Head of caudate nucleus (tissue), 42 donors: ENCODE measurements at regions not wholly inside any gene's neighbourhood (a gene's known extent, or its start where the extent isn't known, plus 50 kb on each side); places are given as distances from the start of the nearest gene placed in this dataset.

Experiments used
- DNase-seq, 42 donors: peaks; one replicate each; pipeline versions ENCODE4 v3.0.0 to v3.0.0-alpha.2; 2020 to 2021; ENCODE audit warnings: mixed read lengths in 7 of 42
- intact Hi-C: fragments of 100-400 bp; cut with DNase I; formaldehyde crosslinking; loops from one replicate; pipeline ENCODE4 v1.15.0; 2022

DNA sequence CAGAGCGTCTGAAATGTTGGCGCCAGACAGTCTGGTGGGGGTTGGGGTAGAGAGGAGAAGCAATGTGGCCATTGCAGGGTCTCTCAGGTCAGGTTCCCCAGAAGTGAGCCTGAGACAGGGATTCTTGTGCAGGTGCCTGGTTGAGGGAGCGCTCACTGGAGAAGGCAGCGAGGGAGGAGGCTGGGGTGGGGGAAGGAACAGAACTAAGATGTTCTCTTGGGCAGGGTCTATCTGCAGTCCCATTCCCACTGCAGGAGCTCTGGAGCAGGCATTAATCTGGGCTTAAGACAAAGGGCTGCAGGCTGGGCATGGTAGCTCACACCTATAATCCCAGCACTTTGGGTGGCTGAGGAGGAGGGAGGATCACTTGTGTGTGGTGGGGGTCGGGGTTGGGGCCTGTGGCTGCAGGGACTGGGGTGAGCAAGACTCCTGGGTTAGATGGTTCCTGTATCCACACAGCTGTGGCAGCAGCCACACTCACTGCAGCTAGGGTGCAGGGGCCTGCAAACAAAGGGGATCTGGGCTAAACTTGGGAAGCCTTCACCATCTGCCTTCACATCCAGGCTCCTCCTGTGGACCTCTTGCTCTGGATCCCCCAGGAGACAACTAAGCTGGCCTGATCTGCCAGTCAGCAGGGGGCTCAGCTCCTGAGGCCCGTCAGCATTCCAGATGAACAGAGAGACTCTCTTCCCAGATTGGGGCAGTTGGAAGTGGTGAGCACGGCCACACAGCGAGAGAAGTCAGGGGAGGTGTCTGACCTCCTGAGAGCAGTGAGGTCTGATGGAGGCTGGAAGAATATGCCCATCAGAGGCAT lies 172.5 kb downstream of the ABHD5 start:
- intact Hi-C loops: no loop called here

DNA sequence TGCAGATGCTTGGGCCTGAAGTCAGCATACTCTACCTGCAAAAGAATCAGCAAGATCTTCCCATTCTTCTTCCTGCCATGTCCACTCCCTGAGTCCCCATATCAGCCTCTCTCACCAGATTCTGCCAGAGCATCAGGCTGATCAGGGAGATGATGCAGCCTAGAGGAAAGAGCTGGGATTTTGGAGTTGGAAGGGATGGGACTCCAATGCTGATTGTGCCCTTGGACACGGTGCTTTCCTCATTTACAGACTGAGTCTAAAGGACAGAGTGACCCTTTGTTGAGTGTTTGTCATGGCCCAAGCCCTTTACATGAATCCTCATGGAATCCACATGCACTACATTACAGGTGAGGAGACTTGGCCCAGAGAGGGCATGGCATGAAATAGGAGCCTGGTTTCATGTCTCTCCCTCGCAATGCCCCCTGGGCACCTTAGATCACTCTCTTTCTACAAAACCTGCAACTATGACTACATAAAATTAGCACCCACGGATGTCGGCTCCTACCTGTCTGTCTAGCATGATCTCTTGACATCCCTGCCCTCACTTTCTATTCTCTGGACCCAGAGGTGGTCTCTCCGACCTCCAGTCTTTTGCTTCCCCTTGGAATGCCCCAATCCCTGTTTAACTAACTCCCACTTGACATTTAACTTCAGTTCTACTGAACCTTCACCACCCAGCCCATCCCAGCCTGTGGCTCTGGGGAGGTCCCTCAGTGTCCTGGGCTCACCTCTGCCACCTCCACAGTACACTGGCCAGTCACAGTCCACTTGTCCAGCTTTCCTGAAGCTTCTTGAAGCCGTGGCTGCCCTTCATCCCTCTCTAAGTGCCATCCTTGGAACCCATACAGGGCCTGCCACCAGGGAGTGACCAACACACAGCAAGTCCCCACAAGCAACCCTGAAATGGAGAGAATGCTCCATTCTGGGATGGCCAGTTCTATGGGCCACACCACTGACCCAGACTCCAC lies 173.5 kb downstream of the ABHD5 start:
- DNase-seq: peak in 1 of 42 donors; percentile 22
- intact Hi-C loops: no loop called here

More for the DNA sequence above, 172.5 kb downstream of the ABHD5 start:
- DNase-seq: peak in 1 of 42 donors; percentile 4

DNA sequence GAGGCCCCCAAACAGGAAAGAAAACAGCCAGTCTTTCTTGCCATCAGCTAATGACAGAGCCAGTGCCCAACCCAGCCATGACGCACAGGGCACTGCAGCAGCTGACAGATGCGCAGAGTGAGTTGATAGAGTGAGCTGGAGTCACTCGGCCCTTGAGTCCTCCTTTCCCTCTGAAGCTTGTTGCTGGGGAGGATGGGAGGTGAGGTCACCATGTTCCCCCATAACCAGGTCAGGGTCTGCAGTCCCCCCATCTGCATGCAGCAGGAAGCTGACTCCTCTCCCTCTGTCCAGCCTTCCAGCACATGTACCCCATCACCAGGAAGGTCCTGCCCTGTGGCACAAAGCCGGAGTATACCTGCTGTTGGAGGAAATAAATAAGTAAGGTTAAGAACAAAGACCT lies 174.6 kb downstream of the ABHD5 start:
- intact Hi-C loops: no loop called here
- peak in 1 of 42 donors; percentile 28 for DNase-seq

DNA sequence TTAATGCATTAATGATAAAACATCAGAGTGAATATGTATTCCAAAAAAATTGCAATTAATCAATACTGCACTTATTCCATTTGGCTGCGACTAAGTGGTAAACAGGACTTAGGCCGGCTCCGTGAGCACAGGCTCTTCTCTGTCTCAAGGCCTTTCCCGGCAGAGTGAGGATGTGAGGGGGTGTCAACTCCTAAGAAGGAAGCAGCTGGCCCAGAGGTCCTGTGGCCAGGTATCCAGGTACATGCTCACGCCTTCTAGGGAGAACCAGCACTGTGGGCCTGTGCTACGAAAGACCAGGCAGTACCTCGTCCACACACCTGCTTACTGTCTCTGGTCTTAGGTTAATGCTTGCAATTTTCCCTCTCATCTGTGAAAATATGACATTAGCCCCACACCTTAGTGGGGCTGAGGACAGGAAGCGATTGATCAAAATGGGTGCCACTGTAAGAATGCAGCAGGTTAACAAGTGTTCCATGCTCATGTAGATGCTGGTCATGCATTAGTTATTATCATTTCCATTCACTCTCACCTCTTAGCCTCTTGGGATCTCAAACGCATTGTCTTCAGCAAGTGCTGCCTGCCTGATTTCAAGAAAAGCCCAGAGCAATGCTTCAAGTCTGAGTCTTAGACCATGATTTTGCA lies 175.3 kb downstream of the ABHD5 start:
- intact Hi-C loops: no loop called here
- peak in 1 of 42 donors; percentile 3 for DNase-seq

DNA sequence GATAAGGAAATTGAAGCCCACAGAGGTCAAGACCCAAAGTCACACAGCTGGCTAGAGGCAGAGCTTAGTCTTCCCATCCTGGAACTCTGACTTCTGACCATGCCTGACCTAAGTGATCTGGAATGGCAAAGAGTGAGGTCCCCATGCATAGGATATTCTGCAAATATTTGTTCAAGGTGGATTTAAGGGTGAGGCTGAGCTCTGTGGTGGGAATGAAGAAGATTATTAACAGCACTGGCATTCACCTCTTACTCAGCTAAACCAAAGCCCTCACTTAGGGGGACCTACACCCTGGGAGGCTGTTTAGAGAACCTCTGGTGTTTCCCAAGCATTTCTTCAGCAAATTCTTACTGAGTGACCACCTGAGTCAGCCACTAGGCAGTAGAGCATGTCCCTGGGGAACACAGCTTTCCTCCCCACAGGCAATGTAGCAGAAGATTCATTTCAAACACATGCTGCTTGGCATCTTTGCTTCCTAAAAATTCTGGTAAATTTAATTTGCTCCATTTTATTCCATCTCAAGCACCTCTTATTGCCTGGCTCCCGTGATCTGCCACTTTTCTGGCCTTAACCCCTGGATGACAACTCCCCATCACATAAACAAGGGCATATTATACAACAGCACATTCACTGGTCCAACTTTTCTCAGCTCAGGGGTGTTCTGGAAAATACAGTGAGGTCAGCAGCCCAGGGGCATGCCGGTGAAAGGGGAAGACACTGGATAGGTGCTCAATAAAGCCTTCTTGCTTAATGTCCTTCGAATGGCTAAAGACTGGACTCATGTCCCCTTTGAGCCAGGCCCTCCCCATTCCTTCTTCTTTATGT lies 176.0 kb downstream of the ABHD5 start:
- DNase-seq: no peak
- intact Hi-C loops: no loop called here

DNA sequence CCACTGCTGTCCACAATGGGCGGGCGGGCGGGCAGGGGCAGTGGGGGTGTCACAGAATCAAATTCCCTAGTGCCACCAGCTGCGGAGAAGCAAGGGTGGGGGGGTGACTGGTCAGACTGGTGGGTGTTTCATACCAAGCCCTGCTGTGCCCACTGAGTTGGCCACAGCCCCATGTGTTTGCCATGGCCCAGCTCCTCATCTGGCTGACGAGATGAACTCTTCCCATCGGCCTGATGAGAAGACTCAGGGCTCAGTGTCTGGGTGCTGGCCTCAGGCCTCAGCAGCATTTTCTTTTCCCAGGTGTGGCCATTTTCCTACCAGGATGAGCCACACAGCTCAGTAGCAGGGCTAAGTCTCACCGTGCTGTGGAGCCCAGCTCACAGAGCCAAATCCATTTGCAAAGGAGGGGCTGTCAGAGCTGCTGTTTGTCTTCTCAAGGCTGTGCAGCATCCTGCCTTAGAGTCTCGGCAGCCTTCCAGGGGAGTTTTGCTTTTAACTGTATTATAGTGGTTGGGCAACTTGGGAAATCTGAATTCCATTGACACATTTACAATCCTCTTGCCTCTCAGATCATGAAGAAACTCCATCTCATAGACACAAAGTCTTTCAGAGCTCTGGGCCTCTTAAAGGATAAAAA lies 176.8 kb downstream of the ABHD5 start:
- intact Hi-C loops: no loop called here

DNA sequence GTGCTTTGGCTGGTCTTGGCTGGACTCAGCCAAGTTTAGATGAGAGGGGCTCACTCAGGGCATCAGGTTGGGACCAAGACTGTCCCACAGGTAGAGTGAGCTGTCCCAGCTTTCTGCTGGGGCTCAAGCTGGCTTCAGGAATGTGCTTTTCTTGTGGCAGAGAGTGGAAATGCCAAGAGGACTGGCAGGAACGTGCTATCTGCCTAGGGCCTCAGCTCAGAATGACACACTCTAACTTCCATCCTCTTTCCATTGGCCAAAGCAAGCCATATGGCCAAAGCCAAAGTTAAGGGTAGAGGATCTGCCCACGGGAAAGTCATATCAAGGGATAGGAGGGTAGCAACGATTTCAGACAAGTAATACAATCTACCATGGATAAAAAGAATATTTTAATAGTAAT lies 178.8 kb downstream of the ABHD5 start:
- DNase-seq: no peak
- intact Hi-C loops: no loop called here

More for the DNA sequence above, 176.8 kb downstream of the ABHD5 start:
- DNase-seq: no peak

DNA sequence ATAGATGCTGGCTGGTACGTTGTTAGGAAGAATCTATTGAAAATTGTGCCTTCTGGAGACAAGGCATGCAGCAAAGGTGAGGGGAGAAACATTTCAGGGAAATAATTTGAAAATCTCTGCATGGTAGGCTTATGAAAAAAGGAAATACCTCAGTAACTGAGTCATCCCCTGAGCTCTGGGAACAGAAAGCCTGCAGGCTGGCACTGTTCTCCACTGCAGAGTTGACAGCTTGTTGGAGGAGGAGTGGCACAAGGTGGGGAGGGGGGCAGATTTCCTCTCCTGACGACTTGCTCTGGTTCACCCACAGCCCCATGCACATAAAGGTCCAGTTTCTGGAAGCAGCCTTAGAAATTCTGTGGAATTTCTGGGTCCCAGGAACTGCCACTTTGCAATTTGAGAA lies 179.4 kb downstream of the ABHD5 start:
- peak in 32 of 42 donors; percentile 32 to 87 (median 60) for DNase-seq

DNA sequence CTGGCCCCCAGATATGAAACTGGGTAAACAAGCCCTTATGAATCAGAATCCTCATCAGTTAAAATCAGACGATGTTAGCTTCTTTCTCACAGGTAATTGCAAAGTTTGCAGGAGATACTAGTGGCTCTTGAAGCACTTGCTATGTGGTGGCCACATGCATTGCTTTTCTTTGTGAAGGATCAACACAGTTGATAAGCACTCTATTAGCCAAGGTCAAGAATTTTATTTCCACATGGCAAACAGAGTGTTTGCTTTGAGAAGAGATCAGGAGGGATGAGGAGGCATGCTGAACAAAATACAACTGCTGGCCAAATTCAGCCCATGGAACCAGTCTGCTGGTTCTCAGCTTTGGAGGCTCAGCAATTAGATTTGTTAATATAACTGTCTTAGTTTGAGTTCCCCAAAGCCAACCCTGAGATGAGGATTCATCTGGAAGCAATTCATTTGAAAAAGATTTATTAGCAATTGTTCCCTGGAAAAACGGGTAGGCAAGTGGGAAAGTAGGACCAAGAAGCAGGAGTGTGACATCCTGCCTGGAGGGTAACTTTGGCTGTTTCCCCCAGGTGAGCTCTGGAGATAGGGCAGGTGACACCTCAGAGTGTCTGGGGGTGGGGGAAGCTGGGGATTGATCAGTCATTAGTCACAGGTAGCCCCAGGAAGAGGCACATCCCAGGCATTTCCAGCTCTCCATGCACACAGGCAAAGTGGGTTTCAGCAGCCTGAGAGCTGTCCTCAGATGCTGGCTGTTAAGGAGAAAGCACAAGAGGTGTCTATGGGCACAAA lies 180.3 kb downstream of the ABHD5 start:
- peak in 1 of 42 donors; percentile 30 for DNase-seq
- intact Hi-C loops: loop anchor here (10.0 kb wide), 1 partner anchor 324 kb away; no protein-coding TSS in a partner anchor

More for the DNA sequence above, 179.4 kb downstream of the ABHD5 start:
- intact Hi-C loops: loop anchor here (10.0 kb wide), 1 partner anchor 325 kb away; no protein-coding TSS in a partner anchor

DNA sequence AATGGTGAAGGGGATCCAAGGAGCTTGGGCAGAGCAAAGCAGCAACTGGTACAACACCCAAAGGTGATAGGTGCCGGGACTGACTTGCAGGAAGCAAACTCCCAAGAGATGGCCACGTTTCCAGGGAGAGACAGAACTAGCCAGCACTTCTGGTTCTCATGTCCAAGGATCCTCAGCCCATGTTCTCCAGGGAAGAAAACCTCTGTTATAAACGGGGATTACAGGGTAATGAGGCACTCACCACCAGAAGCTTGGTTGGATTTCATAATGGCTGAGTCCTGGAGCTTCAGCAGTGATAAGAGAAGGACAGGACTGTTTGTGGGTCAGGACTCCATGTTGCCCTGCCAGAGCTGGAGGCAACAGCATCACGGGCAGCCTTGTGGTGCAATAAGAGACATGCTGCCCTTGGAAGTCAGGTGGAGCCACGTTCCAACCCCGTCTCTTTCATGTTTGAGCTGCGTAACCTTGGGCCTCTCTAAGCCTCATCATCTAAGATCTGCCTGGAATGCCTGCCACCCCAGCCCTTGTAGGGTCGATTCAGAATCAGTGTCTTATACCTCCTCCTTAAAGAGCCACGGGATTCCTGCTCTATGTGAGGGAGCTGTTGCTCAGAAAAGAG lies 181.0 kb downstream of the ABHD5 start:
- peak in 1 of 42 donors; percentile 27 for DNase-seq
- intact Hi-C loops: loop anchor here (10.0 kb wide), 1 partner anchor 323 kb away; no protein-coding TSS in a partner anchor

DNA sequence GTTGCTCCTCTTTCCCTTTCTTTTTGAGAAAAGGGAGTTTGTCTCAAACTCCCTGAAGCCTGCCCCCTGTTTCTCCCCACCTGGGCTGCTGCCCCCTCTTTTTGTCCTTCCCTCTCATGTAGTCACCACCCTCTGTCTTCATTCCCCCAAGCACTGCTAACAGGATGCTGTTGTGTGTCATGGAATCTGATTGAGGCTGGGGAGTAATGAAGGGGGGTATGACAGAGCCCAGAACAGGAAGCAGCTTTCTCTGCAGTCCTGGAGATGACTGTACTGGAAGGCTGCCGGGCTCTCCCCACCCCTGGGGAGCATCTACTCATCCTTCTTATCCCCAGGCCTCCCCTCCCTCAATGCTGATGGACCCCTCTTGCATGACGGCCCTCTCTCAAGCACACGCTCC lies 181.6 kb downstream of the ABHD5 start:
- intact Hi-C loops: loop anchor here (10.0 kb wide), 1 partner anchor 322 kb away; no protein-coding TSS in a partner anchor

DNA sequence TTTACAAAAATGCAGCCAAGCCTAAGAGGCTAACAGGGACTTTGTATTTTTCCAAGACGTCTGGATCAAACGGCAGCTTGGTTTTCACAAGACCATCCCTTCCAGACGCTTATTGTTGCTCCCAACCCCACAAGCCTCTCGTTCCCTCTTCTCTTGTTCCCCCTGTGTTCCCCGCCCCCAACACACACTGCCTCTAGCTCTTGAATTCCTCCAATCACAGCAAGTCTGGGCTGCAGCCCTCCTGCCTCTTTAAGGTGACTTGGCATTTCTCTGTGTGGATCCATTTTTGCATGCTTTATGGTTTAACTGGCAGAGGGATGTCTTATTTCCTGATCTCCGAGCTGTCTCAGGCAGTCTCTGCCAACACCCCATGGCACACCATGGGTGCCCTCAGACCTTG lies 182.2 kb downstream of the ABHD5 start:
- DNase-seq: peak in 39 of 42 donors; percentile 25 to 82 (median 62)
- intact Hi-C loops: loop anchor here (10.0 kb wide), 1 partner anchor 322 kb away; no protein-coding TSS in a partner anchor

More for the DNA sequence above, 181.6 kb downstream of the ABHD5 start:
- DNase-seq: peak in 1 of 42 donors; percentile 19

DNA sequence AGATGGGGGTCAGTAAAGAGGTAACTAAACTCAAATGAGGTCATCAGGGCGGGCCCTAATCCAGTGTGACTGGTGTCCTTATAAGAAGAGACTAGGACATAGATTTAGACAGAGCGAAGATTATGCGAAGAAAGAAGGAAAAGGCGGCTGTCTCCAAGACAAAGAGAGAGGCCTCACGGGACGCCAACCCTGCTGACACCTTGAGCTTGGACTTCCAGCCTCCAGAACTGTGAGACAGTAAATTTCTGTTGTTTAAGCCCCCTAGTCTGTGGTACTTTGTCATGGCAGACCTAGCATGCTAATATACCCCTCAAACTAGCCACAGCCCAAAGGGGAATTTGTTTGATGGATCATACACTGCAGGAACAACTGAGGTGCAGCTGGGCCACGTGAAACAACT lies 183.0 kb downstream of the ABHD5 start:
- intact Hi-C loops: loop anchor here (10.0 kb wide), 1 partner anchor 321 kb away; no protein-coding TSS in a partner anchor
- peak in 1 of 42 donors; percentile 34 for DNase-seq

DNA sequence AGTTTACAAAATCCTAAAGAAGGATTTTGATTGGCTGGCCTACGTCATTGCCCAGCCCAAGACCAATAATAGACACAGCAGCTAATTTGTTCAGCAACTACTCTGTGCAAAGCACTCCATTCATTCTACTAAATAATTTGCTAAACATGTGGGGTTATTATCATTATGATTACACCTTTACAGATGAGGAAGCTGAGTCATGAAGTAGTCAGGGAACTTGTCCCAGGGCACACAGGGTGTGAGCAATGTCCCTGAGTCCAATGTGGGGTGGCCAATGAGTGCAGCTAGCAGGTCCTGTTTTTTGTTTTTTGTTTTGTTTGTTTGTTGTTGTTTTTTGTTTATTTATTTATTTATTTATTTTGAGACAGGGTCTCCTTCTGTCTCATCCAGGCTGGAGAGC lies 183.6 kb downstream of the ABHD5 start:
- intact Hi-C loops: loop anchor here (10.0 kb wide), 1 partner anchor 321 kb away; no protein-coding TSS in a partner anchor
- DNase-seq: peak in 1 of 42 donors; percentile 13

DNA sequence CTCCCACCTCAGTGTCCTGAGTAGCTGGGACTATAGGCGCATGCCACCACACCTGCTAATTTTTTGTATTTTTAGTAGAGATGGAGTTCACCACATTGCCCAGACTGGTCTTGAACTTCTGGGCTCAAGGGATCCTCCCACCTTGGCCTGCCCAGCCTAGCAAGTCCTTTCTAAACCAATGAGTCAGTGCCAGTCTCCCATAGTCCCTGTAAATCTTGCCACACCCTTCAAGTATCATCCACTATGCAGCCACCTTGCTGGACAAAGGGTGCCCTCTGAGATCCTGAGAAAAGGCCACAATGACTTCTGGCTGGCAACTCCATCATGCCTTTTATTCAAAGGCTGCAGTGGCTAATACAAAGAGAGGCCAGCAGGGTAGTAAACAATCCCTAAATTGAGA lies 184.0 kb downstream of the ABHD5 start:
- intact Hi-C loops: loop anchor here (10.0 kb wide), 1 partner anchor 320 kb away; no protein-coding TSS in a partner anchor
- peak in 1 of 42 donors; percentile 3 for DNase-seq

DNA sequence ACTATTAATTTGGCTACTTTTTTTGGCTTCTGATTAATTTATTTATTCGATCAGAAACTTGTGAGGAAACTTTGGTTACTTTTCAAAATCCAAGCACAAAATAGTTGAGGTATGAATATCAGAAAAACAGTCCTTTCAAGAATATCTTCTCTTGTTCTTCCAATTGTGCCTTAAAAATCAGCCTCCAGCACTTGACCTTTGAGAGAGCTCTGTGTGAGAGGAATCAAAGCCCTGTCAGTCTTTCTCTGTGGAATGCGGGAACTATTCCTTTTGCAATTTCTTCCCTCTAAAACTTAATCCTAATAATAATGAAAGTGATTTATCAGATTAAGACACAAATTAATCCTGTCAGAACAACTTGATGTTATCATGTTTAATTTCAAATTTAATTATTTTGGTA lies 185.9 kb downstream of the ABHD5 start:
- intact Hi-C loops: loop anchor here (10.0 kb wide), 1 partner anchor 318 kb away; no protein-coding TSS in a partner anchor
- no peak for DNase-seq
